ENCODE measurements at regions not wholly inside any gene's neighbourhood (a gene's known extent, or its start where the extent isn't known, plus 50 kb on each side); places are given as distances from the start of the nearest gene placed in this dataset.

- Histone ChIP-seq H3F3A (ENCODE audit: insufficient read depth, low read length, poor library complexity, severe bottlenecking) (no peaks in the 10 kb centered on the region), H3K9ac (ENCODE audit: low read length) (no peak overlapping the region), H3K9me2 (ENCODE audit: insufficient read depth, low read length) (no peaks in the 10 kb centered on the region), H3K4me3 (ENCODE audit: low read length) (no peak overlapping the region), H3K79me2 (replicated peaks; ENCODE audit: insufficient read depth, low read length) (no peaks in the 10 kb centered on the region), H3K36me3 (ENCODE audit: insufficient read depth, low read length) (no peaks in the 10 kb centered on the region), H4K20me1 (ENCODE audit: insufficient read depth) (no peaks in the 10 kb centered on the region), H2AFZ (ENCODE audit: low read depth, low read length) (peak overlapping the region; percentile 52), H3K4me2 (ENCODE audit: low read length) (no peak overlapping the region), H3K27ac (ENCODE audit: low read length) (no peak overlapping the region), H3K9me3 (ENCODE audit: low read length) (no peaks in the 10 kb centered on the region), H3K27me3 (ENCODE audit: insufficient read depth, low read depth, low read length) (no peaks in the 10 kb centered on the region)
- TF ChIP-seq, protein P1, sequence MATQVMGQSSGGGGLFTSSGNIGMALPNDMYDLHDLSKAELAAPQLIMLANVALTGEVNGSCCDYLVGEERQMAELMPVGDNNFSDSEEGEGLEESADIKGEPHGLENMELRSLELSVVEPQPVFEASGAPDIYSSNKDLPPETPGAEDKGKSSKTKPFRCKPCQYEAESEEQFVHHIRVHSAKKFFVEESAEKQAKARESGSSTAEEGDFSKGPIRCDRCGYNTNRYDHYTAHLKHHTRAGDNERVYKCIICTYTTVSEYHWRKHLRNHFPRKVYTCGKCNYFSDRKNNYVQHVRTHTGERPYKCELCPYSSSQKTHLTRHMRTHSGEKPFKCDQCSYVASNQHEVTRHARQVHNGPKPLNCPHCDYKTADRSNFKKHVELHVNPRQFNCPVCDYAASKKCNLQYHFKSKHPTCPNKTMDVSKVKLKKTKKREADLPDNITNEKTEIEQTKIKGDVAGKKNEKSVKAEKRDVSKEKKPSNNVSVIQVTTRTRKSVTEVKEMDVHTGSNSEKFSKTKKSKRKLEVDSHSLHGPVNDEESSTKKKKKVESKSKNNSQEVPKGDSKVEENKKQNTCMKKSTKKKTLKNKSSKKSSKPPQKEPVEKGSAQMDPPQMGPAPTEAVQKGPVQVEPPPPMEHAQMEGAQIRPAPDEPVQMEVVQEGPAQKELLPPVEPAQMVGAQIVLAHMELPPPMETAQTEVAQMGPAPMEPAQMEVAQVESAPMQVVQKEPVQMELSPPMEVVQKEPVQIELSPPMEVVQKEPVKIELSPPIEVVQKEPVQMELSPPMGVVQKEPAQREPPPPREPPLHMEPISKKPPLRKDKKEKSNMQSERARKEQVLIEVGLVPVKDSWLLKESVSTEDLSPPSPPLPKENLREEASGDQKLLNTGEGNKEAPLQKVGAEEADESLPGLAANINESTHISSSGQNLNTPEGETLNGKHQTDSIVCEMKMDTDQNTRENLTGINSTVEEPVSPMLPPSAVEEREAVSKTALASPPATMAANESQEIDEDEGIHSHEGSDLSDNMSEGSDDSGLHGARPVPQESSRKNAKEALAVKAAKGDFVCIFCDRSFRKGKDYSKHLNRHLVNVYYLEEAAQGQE (IDR thresholded peaks at IDR 0.05; ENCODE audit: borderline replicate concordance): no peak
- TF ChIP-seq CTCF (IDR thresholded peaks at IDR 0.05; ENCODE audit: poor library complexity, severe bottlenecking): no peak
- no peak for TF ChIP-seq EZH2 (IDR thresholded peaks at IDR 0.05; ENCODE audit: borderline replicate concordance, insufficient read depth, low read length, poor library complexity, severe bottlenecking)
- TF ChIP-seq TAF1 (IDR thresholded peaks at IDR 0.05; ENCODE audit: low read depth): no peak
- TF ChIP-seq EP300 (conservative IDR thresholded peaks at IDR 0.05; ENCODE audit: poor library complexity, severe bottlenecking): no peak
- TF ChIP-seq RAD21 (conservative IDR thresholded peaks at IDR 0.05): no peak
- no peak for TF ChIP-seq SMC3 (conservative IDR thresholded peaks at IDR 0.05; ENCODE audit: poor library complexity)
- TF ChIP-seq MXI1 (conservative IDR thresholded peaks at IDR 0.05; ENCODE audit: poor library complexity, severe bottlenecking): no peak
- TF ChIP-seq POLR2AphosphoS5 (IDR thresholded peaks at IDR 0.05): no peak
Measured at GRCh38 chr7:91565499-91566401, 301.5 kb downstream of the FZD1 start.

- Histone ChIP-seq H3K9me2 (ENCODE audit: insufficient read depth, low read length) (no peaks in the 10 kb centered on the region), H3F3A (ENCODE audit: insufficient read depth, low read length, poor library complexity, severe bottlenecking) (no peaks in the 10 kb centered on the region), H3K79me2 (replicated peaks; ENCODE audit: insufficient read depth, low read length) (no peaks in the 10 kb centered on the region), H3K27ac (ENCODE audit: low read length) (no peak overlapping the region), H3K36me3 (ENCODE audit: insufficient read depth, low read length) (no peaks in the 10 kb centered on the region), H3K9ac (ENCODE audit: low read length) (no peak overlapping the region), H3K4me3 (ENCODE audit: low read length) (no peak overlapping the region), H3K27me3 (ENCODE audit: insufficient read depth, low read depth, low read length) (no peaks in the 10 kb centered on the region), H3K4me2 (ENCODE audit: low read length) (no peak overlapping the region), H4K20me1 (ENCODE audit: insufficient read depth) (no peaks in the 10 kb centered on the region), H3K9me3 (ENCODE audit: low read length) (no peaks in the 10 kb centered on the region), H2AFZ (ENCODE audit: low read depth, low read length) (no peak overlapping the region)
- TF ChIP-seq EP300 (conservative IDR thresholded peaks at IDR 0.05; ENCODE audit: poor library complexity, severe bottlenecking) (no peak), EZH2 (IDR thresholded peaks at IDR 0.05; ENCODE audit: borderline replicate concordance, insufficient read depth, low read length, poor library complexity, severe bottlenecking) (no peak), CTCF (IDR thresholded peaks at IDR 0.05; ENCODE audit: poor library complexity, severe bottlenecking) (no peak), SMC3 (conservative IDR thresholded peaks at IDR 0.05; ENCODE audit: poor library complexity) (no peak), TAF1 (IDR thresholded peaks at IDR 0.05; ENCODE audit: low read depth) (no peak), POLR2AphosphoS5 (IDR thresholded peaks at IDR 0.05) (no peak), RAD21 (conservative IDR thresholded peaks at IDR 0.05) (no peak), MXI1 (conservative IDR thresholded peaks at IDR 0.05; ENCODE audit: poor library complexity, severe bottlenecking) (no peak)
- TF ChIP-seq, protein P1 (IDR thresholded peaks at IDR 0.05; ENCODE audit: borderline replicate concordance): no peak
Measured at GRCh38 chr7:91566402-91566732, 302.1 kb downstream of the FZD1 start.

Measured in neural cell (in vitro differentiated cells).